Thyroid gland (tissue), 4 donors: ENCODE measurements at regions not wholly inside any gene's neighbourhood (a gene's known extent, or its start where the extent isn't known, plus 50 kb on each side); places are given as distances from the start of the nearest gene placed in this dataset.
"Not testable (repeated sequence)": the region's sequence is repeated elsewhere in the genome, so short reads cannot be mapped to it uniquely, and the experiment has no call there.

ENCODE experiments used
- POLR2A ChIP-seq, 2 donors: fragments of 450-650 bp; IDR thresholded peaks; one replicate each; pipeline ENCODE4 v1.6.1; 2017; ENCODE audit warnings: antibody characterized with exemption in 2 of 2, mild to moderate bottlenecking in 2 of 2, moderate library complexity in 1 of 2
- TF ChIP-seq, protein P1 (sequence below), 6 experiments: fragments of 200-600 bp in 3 of 6; fragments of 450-650 bp in 3 of 6; sonication (generic) in 3 of 6; IDR thresholded peaks; one replicate each; pipeline ENCODE4 v1.5.1; 2016 to 2019; ENCODE audit warnings: antibody characterized with exemption in 6 of 6, mild to moderate bottlenecking in 2 of 6, inconsistent platforms in 1 of 6, moderate library complexity in 1 of 6

DNA sequence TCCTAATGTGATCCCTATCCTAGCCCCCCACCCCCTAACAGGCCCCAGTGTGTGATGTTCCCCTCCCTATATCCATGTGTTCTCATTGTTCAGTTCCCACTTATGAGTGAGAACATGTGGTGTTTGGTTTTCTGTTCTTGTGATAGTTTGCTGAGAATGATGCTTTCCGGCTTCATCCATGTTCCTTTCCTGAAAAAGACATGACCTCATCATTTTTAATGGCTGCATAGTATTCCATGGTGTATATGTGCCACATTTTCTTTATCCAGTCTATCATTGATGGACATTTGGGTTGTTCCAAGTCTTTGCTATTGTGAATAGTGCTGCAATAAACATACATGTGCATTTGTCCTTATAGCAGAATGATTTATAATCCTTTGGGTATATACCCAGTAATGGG lies 214.4 kb upstream of the RAI14 start:
- TF ChIP-seq, protein P1, sequence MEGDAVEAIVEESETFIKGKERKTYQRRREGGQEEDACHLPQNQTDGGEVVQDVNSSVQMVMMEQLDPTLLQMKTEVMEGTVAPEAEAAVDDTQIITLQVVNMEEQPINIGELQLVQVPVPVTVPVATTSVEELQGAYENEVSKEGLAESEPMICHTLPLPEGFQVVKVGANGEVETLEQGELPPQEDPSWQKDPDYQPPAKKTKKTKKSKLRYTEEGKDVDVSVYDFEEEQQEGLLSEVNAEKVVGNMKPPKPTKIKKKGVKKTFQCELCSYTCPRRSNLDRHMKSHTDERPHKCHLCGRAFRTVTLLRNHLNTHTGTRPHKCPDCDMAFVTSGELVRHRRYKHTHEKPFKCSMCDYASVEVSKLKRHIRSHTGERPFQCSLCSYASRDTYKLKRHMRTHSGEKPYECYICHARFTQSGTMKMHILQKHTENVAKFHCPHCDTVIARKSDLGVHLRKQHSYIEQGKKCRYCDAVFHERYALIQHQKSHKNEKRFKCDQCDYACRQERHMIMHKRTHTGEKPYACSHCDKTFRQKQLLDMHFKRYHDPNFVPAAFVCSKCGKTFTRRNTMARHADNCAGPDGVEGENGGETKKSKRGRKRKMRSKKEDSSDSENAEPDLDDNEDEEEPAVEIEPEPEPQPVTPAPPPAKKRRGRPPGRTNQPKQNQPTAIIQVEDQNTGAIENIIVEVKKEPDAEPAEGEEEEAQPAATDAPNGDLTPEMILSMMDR (IDR thresholded peaks at IDR 0.05) = not testable (repeated sequence)
- TF ChIP-seq POLR2A (IDR thresholded peaks at IDR 0.05) = not testable (repeated sequence)
